ENCODE measurements at regions not wholly inside any gene's neighbourhood (a gene's known extent, or its start where the extent isn't known, plus 50 kb on each side); places are given as distances from the start of the nearest gene placed in this dataset.
"Not testable (repeated sequence)": the region's sequence is repeated elsewhere in the genome, so short reads cannot be mapped to it uniquely, and the experiment has no call there.

GRCh38 chr11:71323876-71324526, 71.6 kb upstream of the SHANK2 start:
- no peak for DNase-seq (ENCODE audit: low read depth)
- no peak overlapping the region for H3K4me3 ChIP-seq (ENCODE audit: low read depth, low read length)
- TF ChIP-seq CTCF (IDR thresholded peaks at IDR 0.05; ENCODE audit: low read depth, low read length) (no peak), MAX (IDR thresholded peaks at IDR 0.05; ENCODE audit: low read depth, low read length) (no peak), POLR2A (IDR thresholded peaks at IDR 0.05; ENCODE audit: extremely low read depth, insufficient read length) (no peak), MYC (IDR thresholded peaks at IDR 0.05; ENCODE audit: low read depth, low read length) (no peak)

- H3K4me3 ChIP-seq (ENCODE audit: low read depth, low read length) = no peak overlapping the region
- TF ChIP-seq MAX (IDR thresholded peaks at IDR 0.05; ENCODE audit: low read depth, low read length) = no peak
- TF ChIP-seq MYC (IDR thresholded peaks at IDR 0.05; ENCODE audit: low read depth, low read length) = no peak
- TF ChIP-seq POLR2A (IDR thresholded peaks at IDR 0.05; ENCODE audit: extremely low read depth, insufficient read length) = no peak
- no peak for TF ChIP-seq CTCF (IDR thresholded peaks at IDR 0.05; ENCODE audit: low read depth, low read length)
- DNase-seq (ENCODE audit: low read depth) = no peak
These were observed 70.6 kb upstream of the SHANK2 start for GRCh38 chr11:71322861-71323582.

GRCh38 chr11:71322192-71322735, 69.9 kb upstream of the SHANK2 start:
- DNase-seq (ENCODE audit: low read depth) = no peak
- H3K4me3 ChIP-seq (ENCODE audit: low read depth, low read length) = no peak overlapping the region
- TF ChIP-seq POLR2A (IDR thresholded peaks at IDR 0.05; ENCODE audit: extremely low read depth, insufficient read length) (no peak), CTCF (IDR thresholded peaks at IDR 0.05; ENCODE audit: low read depth, low read length) (no peak), MAX (IDR thresholded peaks at IDR 0.05; ENCODE audit: low read depth, low read length) (no peak), MYC (IDR thresholded peaks at IDR 0.05; ENCODE audit: low read depth, low read length) (no peak)

GRCh38 chr11:71321433-71322191, 69.2 kb upstream of the SHANK2 start:
- H3K4me3 ChIP-seq (ENCODE audit: low read depth, low read length) = no peak overlapping the region
- no peak for TF ChIP-seq POLR2A (IDR thresholded peaks at IDR 0.05; ENCODE audit: extremely low read depth, insufficient read length)
- no peak for TF ChIP-seq CTCF (IDR thresholded peaks at IDR 0.05; ENCODE audit: low read depth, low read length)
- no peak for TF ChIP-seq MYC (IDR thresholded peaks at IDR 0.05; ENCODE audit: low read depth, low read length)
- no peak for TF ChIP-seq MAX (IDR thresholded peaks at IDR 0.05; ENCODE audit: low read depth, low read length)
- DNase-seq (ENCODE audit: low read depth) = no peak

GRCh38 chr11:71316701-71317100, 64.3 kb upstream of the SHANK2 start:
- H3K4me3 ChIP-seq (ENCODE audit: low read depth, low read length) = no peak overlapping the region
- no peak for DNase-seq (ENCODE audit: low read depth)
- TF ChIP-seq POLR2A (IDR thresholded peaks at IDR 0.05; ENCODE audit: extremely low read depth, insufficient read length) (no peak), MAX (IDR thresholded peaks at IDR 0.05; ENCODE audit: low read depth, low read length) (no peak), CTCF (IDR thresholded peaks at IDR 0.05; ENCODE audit: low read depth, low read length) (no peak), MYC (IDR thresholded peaks at IDR 0.05; ENCODE audit: low read depth, low read length) (no peak)

- not testable (repeated sequence) for DNase-seq (ENCODE audit: low read depth); H3K4me3 ChIP-seq (ENCODE audit: low read depth, low read length)
These were observed 60.2 kb upstream of the SHANK2 start for GRCh38 chr11:71312616-71313015.

Data from NB4 (cell line).